ENCODE measurements at regions not wholly inside any gene's neighbourhood (a gene's known extent, or its start where the extent isn't known, plus 50 kb on each side); places are given as distances from the start of the nearest gene placed in this dataset.

- H3K27me3 ChIP-seq (ENCODE audit: insufficient read depth, low read length) = no peaks in the 10 kb centered on the region
- H3K4me1 ChIP-seq (ENCODE audit: control insufficient read depth, insufficient read depth, low read length, unreplicated experiment) = no peaks in the 10 kb centered on the region
- H3K27ac ChIP-seq (ENCODE audit: low read depth, low read length) = no peak overlapping the region
- no peak overlapping the region for H3K4me3 ChIP-seq (ENCODE audit: low read depth, low read length)
- no peaks in the 10 kb centered on the region for H3K79me2 ChIP-seq (ENCODE audit: control insufficient read depth, insufficient read depth, low read length, unreplicated experiment)
- no peak overlapping the region for H2AFZ ChIP-seq (ENCODE audit: low read length, unreplicated experiment)
- no peaks in the 10 kb centered on the region for H3K36me3 ChIP-seq (ENCODE audit: insufficient read depth, low read length)
Measured at GRCh38 chr10:83990126-83990525, 149.2 kb upstream of the GHITM start.

GRCh38 chr10:83991986-83992753, 147.1 kb upstream of the GHITM start:
- Histone ChIP-seq H3K27me3 (ENCODE audit: insufficient read depth, low read length) (no peaks in the 10 kb centered on the region), H3K79me2 (ENCODE audit: control insufficient read depth, insufficient read depth, low read length, unreplicated experiment) (no peaks in the 10 kb centered on the region), H3K27ac (ENCODE audit: low read depth, low read length) (no peak overlapping the region), H3K4me1 (ENCODE audit: control insufficient read depth, insufficient read depth, low read length, unreplicated experiment) (no peaks in the 10 kb centered on the region), H3K36me3 (ENCODE audit: insufficient read depth, low read length) (no peaks in the 10 kb centered on the region), H2AFZ (ENCODE audit: low read length, unreplicated experiment) (no peak overlapping the region), H3K4me3 (ENCODE audit: low read depth, low read length) (no peak overlapping the region)

- no peaks in the 10 kb centered on the region for H3K79me2 ChIP-seq (ENCODE audit: control insufficient read depth, insufficient read depth, low read length, unreplicated experiment)
- no peak overlapping the region for H3K27ac ChIP-seq (ENCODE audit: low read depth, low read length)
- no peaks in the 10 kb centered on the region for H3K4me1 ChIP-seq (ENCODE audit: control insufficient read depth, insufficient read depth, low read length, unreplicated experiment)
- H2AFZ ChIP-seq (ENCODE audit: low read length, unreplicated experiment) = no peak overlapping the region
- no peaks in the 10 kb centered on the region for H3K36me3 ChIP-seq (ENCODE audit: insufficient read depth, low read length)
- no peak overlapping the region for H3K4me3 ChIP-seq (ENCODE audit: low read depth, low read length)
- no peaks in the 10 kb centered on the region for H3K27me3 ChIP-seq (ENCODE audit: insufficient read depth, low read length)
Measured at GRCh38 chr10:83994325-83994724, 145.0 kb upstream of the GHITM start.

GRCh38 chr10:83995738-83996331, 143.5 kb upstream of the GHITM start:
- H3K4me1 ChIP-seq (ENCODE audit: control insufficient read depth, insufficient read depth, low read length, unreplicated experiment) = no peaks in the 10 kb centered on the region
- H3K27me3 ChIP-seq (ENCODE audit: insufficient read depth, low read length) = no peaks in the 10 kb centered on the region
- no peaks in the 10 kb centered on the region for H3K79me2 ChIP-seq (ENCODE audit: control insufficient read depth, insufficient read depth, low read length, unreplicated experiment)
- H3K36me3 ChIP-seq (ENCODE audit: insufficient read depth, low read length) = no peaks in the 10 kb centered on the region
- no peak overlapping the region for H2AFZ ChIP-seq (ENCODE audit: low read length, unreplicated experiment)
- no peak overlapping the region for H3K4me3 ChIP-seq (ENCODE audit: low read depth, low read length)
- no peak overlapping the region for H3K27ac ChIP-seq (ENCODE audit: low read depth, low read length)

- Histone ChIP-seq H2AFZ (ENCODE audit: low read length, unreplicated experiment) (no peak overlapping the region), H3K4me3 (ENCODE audit: low read depth, low read length) (no peak overlapping the region), H3K27ac (ENCODE audit: low read depth, low read length) (no peak overlapping the region), H3K27me3 (ENCODE audit: insufficient read depth, low read length) (no peaks in the 10 kb centered on the region), H3K36me3 (ENCODE audit: insufficient read depth, low read length) (no peaks in the 10 kb centered on the region), H3K79me2 (ENCODE audit: control insufficient read depth, insufficient read depth, low read length, unreplicated experiment) (no peaks in the 10 kb centered on the region), H3K4me1 (ENCODE audit: control insufficient read depth, insufficient read depth, low read length, unreplicated experiment) (no peaks in the 10 kb centered on the region)
Measured at GRCh38 chr10:84004221-84004620, 135.1 kb upstream of the GHITM start.

GRCh38 chr10:84005403-84005802, 133.9 kb upstream of the GHITM start:
- H3K79me2 ChIP-seq (ENCODE audit: control insufficient read depth, insufficient read depth, low read length, unreplicated experiment) = no peaks in the 10 kb centered on the region
- no peak overlapping the region for H3K4me3 ChIP-seq (ENCODE audit: low read depth, low read length)
- no peak overlapping the region for H3K27ac ChIP-seq (ENCODE audit: low read depth, low read length)
- no peaks in the 10 kb centered on the region for H3K4me1 ChIP-seq (ENCODE audit: control insufficient read depth, insufficient read depth, low read length, unreplicated experiment)
- H2AFZ ChIP-seq (ENCODE audit: low read length, unreplicated experiment) = no peak overlapping the region
- no peaks in the 10 kb centered on the region for H3K36me3 ChIP-seq (ENCODE audit: insufficient read depth, low read length)
- no peaks in the 10 kb centered on the region; the same call in 1 of the 2 replicates for H3K27me3 ChIP-seq (ENCODE audit: insufficient read depth, low read length)

GRCh38 chr10:84007482-84007881, 131.8 kb upstream of the GHITM start:
- no peak overlapping the region for H2AFZ ChIP-seq (ENCODE audit: low read length, unreplicated experiment)
- no peaks in the 10 kb centered on the region for H3K36me3 ChIP-seq (ENCODE audit: insufficient read depth, low read length)
- no peak overlapping the region for H3K4me3 ChIP-seq (ENCODE audit: low read depth, low read length)
- no peaks in the 10 kb centered on the region; the same call in 1 of the 2 replicates for H3K27me3 ChIP-seq (ENCODE audit: insufficient read depth, low read length)
- H3K27ac ChIP-seq (ENCODE audit: low read depth, low read length) = no peak overlapping the region
- H3K4me1 ChIP-seq (ENCODE audit: control insufficient read depth, insufficient read depth, low read length, unreplicated experiment) = no peaks in the 10 kb centered on the region
- no peaks in the 10 kb centered on the region for H3K79me2 ChIP-seq (ENCODE audit: control insufficient read depth, insufficient read depth, low read length, unreplicated experiment)

GRCh38 chr10:84008878-84009277, 130.4 kb upstream of the GHITM start:
- Histone ChIP-seq H3K27me3 (ENCODE audit: insufficient read depth, low read length) (no peaks in the 10 kb centered on the region; the same call in 1 of the 2 replicates), H3K27ac (ENCODE audit: low read depth, low read length) (no peak overlapping the region), H3K36me3 (ENCODE audit: insufficient read depth, low read length) (no peaks in the 10 kb centered on the region), H3K4me3 (ENCODE audit: low read depth, low read length) (no peak overlapping the region), H3K79me2 (ENCODE audit: control insufficient read depth, insufficient read depth, low read length, unreplicated experiment) (no peaks in the 10 kb centered on the region), H3K4me1 (ENCODE audit: control insufficient read depth, insufficient read depth, low read length, unreplicated experiment) (no peaks in the 10 kb centered on the region), H2AFZ (ENCODE audit: low read length, unreplicated experiment) (no peak overlapping the region)

GRCh38 chr10:84012431-84012830, 126.9 kb upstream of the GHITM start:
- Histone ChIP-seq H3K79me2 (ENCODE audit: control insufficient read depth, insufficient read depth, low read length, unreplicated experiment) (no peaks in the 10 kb centered on the region), H2AFZ (ENCODE audit: low read length, unreplicated experiment) (no peak overlapping the region), H3K27ac (ENCODE audit: low read depth, low read length) (no peak overlapping the region), H3K4me1 (ENCODE audit: control insufficient read depth, insufficient read depth, low read length, unreplicated experiment) (no peaks in the 10 kb centered on the region), H3K4me3 (ENCODE audit: low read depth, low read length) (no peak overlapping the region), H3K27me3 (ENCODE audit: insufficient read depth, low read length) (no peaks in the 10 kb centered on the region; the same call in 1 of the 2 replicates), H3K36me3 (ENCODE audit: insufficient read depth, low read length) (no peaks in the 10 kb centered on the region)

GRCh38 chr10:84012831-84013458, 126.4 kb upstream of the GHITM start:
- no peaks in the 10 kb centered on the region for H3K36me3 ChIP-seq (ENCODE audit: insufficient read depth, low read length)
- no peaks in the 10 kb centered on the region for H3K79me2 ChIP-seq (ENCODE audit: control insufficient read depth, insufficient read depth, low read length, unreplicated experiment)
- H2AFZ ChIP-seq (ENCODE audit: low read length, unreplicated experiment) = no peak overlapping the region
- no peak overlapping the region for H3K27ac ChIP-seq (ENCODE audit: low read depth, low read length)
- no peak overlapping the region for H3K4me3 ChIP-seq (ENCODE audit: low read depth, low read length)
- no peaks in the 10 kb centered on the region; the same call in 1 of the 2 replicates for H3K27me3 ChIP-seq (ENCODE audit: insufficient read depth, low read length)
- H3K4me1 ChIP-seq (ENCODE audit: control insufficient read depth, insufficient read depth, low read length, unreplicated experiment) = no peaks in the 10 kb centered on the region
